ENCODE measurements at regions not wholly inside any gene's neighbourhood (a gene's known extent, or its start where the extent isn't known, plus 50 kb on each side); places are given as distances from the start of the nearest gene placed in this dataset.

DNA sequence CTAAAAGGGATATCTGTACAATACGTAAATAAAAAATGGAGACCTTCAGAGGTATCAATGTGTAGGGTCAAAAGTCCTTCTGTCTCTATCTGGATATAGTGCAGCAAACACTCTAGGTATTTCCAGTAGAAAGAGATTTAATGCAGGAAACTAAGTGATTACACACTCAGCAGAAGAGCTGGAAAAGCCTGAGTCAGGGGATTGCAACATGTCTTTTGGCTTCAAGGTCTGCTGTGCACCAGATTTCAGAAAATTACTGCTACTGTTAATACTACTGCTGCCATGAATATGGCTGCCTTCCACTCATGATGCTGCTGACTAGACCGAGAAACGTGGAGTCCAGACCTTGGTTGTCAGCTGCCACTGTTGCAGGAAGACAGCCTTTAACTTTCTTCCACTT is 94.9 kb upstream of the DLX6 start:
- Histone ChIP-seq H3K9ac (no peak overlapping the region), H2AFZ (ENCODE audit: low read depth) (no peak overlapping the region), H3K4me3 (IDR thresholded peaks at IDR 0.05; ENCODE audit: insufficient read depth, low read depth, low read length) (no peak overlapping the region), H3K36me3 (ENCODE audit: insufficient read depth) (no peaks in the 10 kb centered on the region), H3K4me2 (no peak overlapping the region), H3K27ac (no peak overlapping the region), H3K79me2 (ENCODE audit: insufficient read depth, low read depth) (no peaks in the 10 kb centered on the region), H3K27me3 (ENCODE audit: insufficient read depth, low read depth) (no peaks in the 10 kb centered on the region), H3K4me1 (ENCODE audit: low read depth, poor library complexity, severe bottlenecking) (no peaks in the 10 kb centered on the region), H4K20me1 (ENCODE audit: insufficient read depth) (no peaks in the 10 kb centered on the region)
- TF ChIP-seq, protein P1, sequence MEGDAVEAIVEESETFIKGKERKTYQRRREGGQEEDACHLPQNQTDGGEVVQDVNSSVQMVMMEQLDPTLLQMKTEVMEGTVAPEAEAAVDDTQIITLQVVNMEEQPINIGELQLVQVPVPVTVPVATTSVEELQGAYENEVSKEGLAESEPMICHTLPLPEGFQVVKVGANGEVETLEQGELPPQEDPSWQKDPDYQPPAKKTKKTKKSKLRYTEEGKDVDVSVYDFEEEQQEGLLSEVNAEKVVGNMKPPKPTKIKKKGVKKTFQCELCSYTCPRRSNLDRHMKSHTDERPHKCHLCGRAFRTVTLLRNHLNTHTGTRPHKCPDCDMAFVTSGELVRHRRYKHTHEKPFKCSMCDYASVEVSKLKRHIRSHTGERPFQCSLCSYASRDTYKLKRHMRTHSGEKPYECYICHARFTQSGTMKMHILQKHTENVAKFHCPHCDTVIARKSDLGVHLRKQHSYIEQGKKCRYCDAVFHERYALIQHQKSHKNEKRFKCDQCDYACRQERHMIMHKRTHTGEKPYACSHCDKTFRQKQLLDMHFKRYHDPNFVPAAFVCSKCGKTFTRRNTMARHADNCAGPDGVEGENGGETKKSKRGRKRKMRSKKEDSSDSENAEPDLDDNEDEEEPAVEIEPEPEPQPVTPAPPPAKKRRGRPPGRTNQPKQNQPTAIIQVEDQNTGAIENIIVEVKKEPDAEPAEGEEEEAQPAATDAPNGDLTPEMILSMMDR (conservative IDR thresholded peaks at IDR 0.05; ENCODE audit: low read depth, low read length): no peak

DNA sequence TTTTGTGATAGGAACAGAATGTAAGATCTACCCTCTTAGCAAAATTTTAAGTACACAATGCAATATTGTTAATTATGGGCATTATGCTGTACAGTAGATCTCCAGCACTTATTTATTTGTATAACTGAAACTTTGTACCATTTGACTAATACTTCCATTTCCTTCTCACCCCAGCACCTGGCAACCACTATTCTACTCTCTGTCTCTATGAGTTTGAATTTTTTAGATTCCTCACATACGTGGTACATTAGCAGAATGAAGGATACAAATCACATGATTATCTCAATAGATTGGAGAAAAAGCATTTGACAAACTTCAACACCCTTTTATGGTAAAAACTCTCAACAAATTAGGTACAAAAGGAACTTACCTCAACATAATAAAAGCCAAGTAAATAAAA is 90.3 kb upstream of the DLX6 start:
- H4K20me1 ChIP-seq (ENCODE audit: insufficient read depth): no peaks in the 10 kb centered on the region
- no peaks in the 10 kb centered on the region for H3K27me3 ChIP-seq (ENCODE audit: insufficient read depth, low read depth)
- no peaks in the 10 kb centered on the region for H3K79me2 ChIP-seq (ENCODE audit: insufficient read depth, low read depth)
- H3K4me3 ChIP-seq (IDR thresholded peaks at IDR 0.05; ENCODE audit: insufficient read depth, low read depth, low read length): no peak overlapping the region
- no peaks in the 10 kb centered on the region for H3K4me1 ChIP-seq (ENCODE audit: low read depth, poor library complexity, severe bottlenecking)
- no peaks in the 10 kb centered on the region for H3K36me3 ChIP-seq (ENCODE audit: insufficient read depth)
- TF ChIP-seq, protein P1 (conservative IDR thresholded peaks at IDR 0.05; ENCODE audit: low read depth, low read length): no peak
- no peak overlapping the region for H3K4me2 ChIP-seq
- H2AFZ ChIP-seq (ENCODE audit: low read depth): no peak overlapping the region
- no peak overlapping the region for H3K9ac ChIP-seq
- H3K27ac ChIP-seq: no peak overlapping the region

DNA sequence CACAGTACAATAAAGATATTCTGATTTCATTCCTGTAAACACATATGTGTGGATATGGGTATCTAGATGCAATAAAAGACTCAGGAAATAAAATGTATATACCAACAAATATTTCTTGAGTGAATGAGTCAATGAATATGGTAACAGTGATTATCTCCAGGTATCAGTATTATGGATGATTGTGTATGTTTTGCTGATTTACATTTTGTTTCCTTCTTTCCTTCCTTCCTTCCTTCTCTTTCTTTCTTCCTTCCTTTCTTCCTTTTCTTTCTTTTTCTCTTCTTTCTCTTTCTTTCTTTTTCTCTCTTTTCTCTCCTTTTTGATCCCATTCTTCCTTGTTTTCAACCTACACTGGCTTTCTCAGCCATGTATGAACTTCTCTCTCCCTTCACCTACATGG is 85.3 kb upstream of the DLX6 start:
- Histone ChIP-seq H3K27me3 (ENCODE audit: insufficient read depth, low read depth) (no peaks in the 10 kb centered on the region), H3K4me1 (ENCODE audit: low read depth, poor library complexity, severe bottlenecking) (no peaks in the 10 kb centered on the region), H3K36me3 (ENCODE audit: insufficient read depth) (no peaks in the 10 kb centered on the region), H3K9ac (no peak overlapping the region), H3K79me2 (ENCODE audit: insufficient read depth, low read depth) (no peaks in the 10 kb centered on the region), H3K4me2 (no peak overlapping the region), H3K27ac (no peak overlapping the region), H4K20me1 (ENCODE audit: insufficient read depth) (no peaks in the 10 kb centered on the region), H3K4me3 (IDR thresholded peaks at IDR 0.05; ENCODE audit: insufficient read depth, low read depth, low read length) (no peak overlapping the region), H2AFZ (ENCODE audit: low read depth) (no peak overlapping the region)
- TF ChIP-seq, protein P1 (conservative IDR thresholded peaks at IDR 0.05; ENCODE audit: low read depth, low read length): no peak

DNA sequence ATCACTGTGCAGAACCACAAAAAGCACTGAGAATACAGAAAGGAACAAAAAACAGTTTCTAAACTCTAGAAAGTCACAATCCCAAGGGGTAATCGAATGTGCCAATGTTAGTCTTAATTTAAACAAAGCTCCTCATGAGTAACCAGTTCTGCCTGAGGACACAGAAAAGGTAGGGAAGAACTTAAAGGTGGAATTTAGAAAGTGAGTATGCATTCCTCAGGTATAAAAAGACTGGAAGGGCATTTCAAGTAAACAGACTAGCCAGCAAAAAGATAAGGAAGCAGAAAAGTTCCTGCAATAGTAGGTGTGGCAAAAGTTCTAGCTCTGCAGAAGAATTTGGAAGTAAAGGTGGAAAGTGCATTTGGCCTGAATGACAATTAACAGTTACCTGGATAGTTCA is 84.6 kb upstream of the DLX6 start:
- no peaks in the 10 kb centered on the region for H3K36me3 ChIP-seq (ENCODE audit: insufficient read depth)
- no peak overlapping the region for H3K4me3 ChIP-seq (IDR thresholded peaks at IDR 0.05; ENCODE audit: insufficient read depth, low read depth, low read length)
- no peaks in the 10 kb centered on the region for H4K20me1 ChIP-seq (ENCODE audit: insufficient read depth)
- H2AFZ ChIP-seq (ENCODE audit: low read depth): no peak overlapping the region
- H3K9ac ChIP-seq: no peak overlapping the region
- H3K4me2 ChIP-seq: no peak overlapping the region
- no peaks in the 10 kb centered on the region for H3K4me1 ChIP-seq (ENCODE audit: low read depth, poor library complexity, severe bottlenecking)
- TF ChIP-seq, protein P1 (conservative IDR thresholded peaks at IDR 0.05; ENCODE audit: low read depth, low read length): no peak
- no peak overlapping the region for H3K27ac ChIP-seq
- no peaks in the 10 kb centered on the region for H3K27me3 ChIP-seq (ENCODE audit: insufficient read depth, low read depth)
- H3K79me2 ChIP-seq (ENCODE audit: insufficient read depth, low read depth): no peaks in the 10 kb centered on the region

DNA sequence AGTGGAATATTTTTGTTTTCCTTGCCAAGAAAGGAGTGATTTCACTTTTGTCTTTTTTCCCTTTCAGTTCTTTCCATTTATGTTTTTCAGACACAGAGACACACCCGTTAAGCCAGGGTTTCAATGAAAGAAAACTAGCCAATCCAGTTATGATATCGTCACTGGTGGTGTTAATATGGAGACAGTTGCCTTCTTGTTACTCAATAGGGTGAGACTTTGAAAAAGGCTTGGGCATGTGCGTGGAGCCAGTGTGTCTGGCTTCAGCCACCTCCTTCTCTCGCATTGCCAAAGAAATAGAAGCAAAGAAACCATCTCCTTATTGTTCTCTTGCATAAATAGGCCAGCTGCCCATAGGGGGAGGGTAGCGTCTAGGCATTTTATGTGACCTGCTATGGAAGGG is 84.1 kb upstream of the DLX6 start:
- H4K20me1 ChIP-seq (ENCODE audit: insufficient read depth): no peaks in the 10 kb centered on the region
- no peaks in the 10 kb centered on the region for H3K79me2 ChIP-seq (ENCODE audit: insufficient read depth, low read depth)
- H3K9ac ChIP-seq: no peak overlapping the region
- H3K27me3 ChIP-seq (ENCODE audit: insufficient read depth, low read depth): no peaks in the 10 kb centered on the region
- no peaks in the 10 kb centered on the region for H3K36me3 ChIP-seq (ENCODE audit: insufficient read depth)
- no peak overlapping the region for H2AFZ ChIP-seq (ENCODE audit: low read depth)
- no peak overlapping the region for H3K27ac ChIP-seq
- no peaks in the 10 kb centered on the region for H3K4me1 ChIP-seq (ENCODE audit: low read depth, poor library complexity, severe bottlenecking)
- H3K4me3 ChIP-seq (IDR thresholded peaks at IDR 0.05; ENCODE audit: insufficient read depth, low read depth, low read length): no peak overlapping the region
- TF ChIP-seq, protein P1 (conservative IDR thresholded peaks at IDR 0.05; ENCODE audit: low read depth, low read length): no peak
- H3K4me2 ChIP-seq: no peak overlapping the region
